HCT116 (cell line): ENCODE measurements at regions not wholly inside any gene's neighbourhood (a gene's known extent, or its start where the extent isn't known, plus 50 kb on each side); places are given as distances from the start of the nearest gene placed in this dataset.

Source experiments
- ATAC-seq: fragments of 200-7000 bp; cut with Tn5 transposase; 2 replicates; pipeline ENCODE4 v1.9.1; 2020; ENCODE audit warnings: mild to moderate bottlenecking, moderate library complexity
- BruUV-seq: library from RNA; stranded (reverse); fragments of 400-500 nt; replicated peaks from 2 replicates; lab custom pipeline; 2021; lab: Mats Ljungman, UMichigan
- CTCF ChIA-PET: fragments of 300-600 bp; sonication (Branson Sonifier 250); formaldehyde crosslinking; loops from one replicate; lab custom pipeline; 2021; ENCODE audit warnings: antibody characterized with exemption; lab: Charles Lee
- POLR2A ChIA-PET: fragments of 300-600, 350-600 bp; sonication (Branson Sonifier 250); formaldehyde crosslinking; loops from one replicate; lab custom pipeline; 2021; ENCODE audit warnings: antibody characterized with exemption; lab: Charles Lee
- RAD21 ChIA-PET, 2 experiments: fragments of 300-600 bp; sonication (Branson Sonifier 250); formaldehyde crosslinking; loops; one replicate each; lab custom pipeline; 2023; ENCODE audit warnings: low total read pairs in 2 of 2; ENCODE audit not compliant: uncharacterized antibody in 2 of 2, unreplicated experiment in 2 of 2, low non-redundant PET in 1 of 2; lab: Charles Lee
- DNase-seq: peaks from one replicate; pipeline ENCODE4 v3.0.0-alpha.2; 2010; ENCODE audit warnings: low read depth, low spot score
- H2AFZ ChIP-seq: fragments of 200-600 bp; shearing (Covaris generic), sonication (generic); 2 replicates; pipeline ENCODE4 v1.6.1; 2017; ENCODE audit warnings: low read depth, mixed run types, mixed read lengths, antibody characterized with exemption, low read length; ENCODE audit not compliant: poor library complexity, severe bottlenecking
- H3K27ac ChIP-seq: 2 replicates; pipeline ENCODE4 v1.5.1; 2012; ENCODE audit warnings: low read depth, low read length
- H3K27me3 ChIP-seq: fragments of 200-600 bp; sonication (generic); 2 replicates; pipeline ENCODE4 v1.6.1; 2016; ENCODE audit warnings: mixed run types, low read length, mixed read lengths; ENCODE audit not compliant: insufficient read depth
- H3K36me3 ChIP-seq, 2 experiments: fragments of 200-500 bp in 1 of 2; fragments of 200-600 bp in 1 of 2; sonication (Bioruptor generic) in 1 of 2; sonication (generic) in 1 of 2; 2 replicates each; pipeline versions ENCODE4 v1.5.1 to v1.6.1; 2014 to 2016; ENCODE audit warnings: low read length in 2 of 2, inconsistent platforms in 1 of 2, mixed read lengths in 1 of 2, mixed run types in 1 of 2; ENCODE audit not compliant: insufficient read depth in 2 of 2, control insufficient read depth in 1 of 2
- H3K4me1 ChIP-seq, 2 experiments: fragments of 200-600 bp in 1 of 2; sonication (generic) in 1 of 2; 2 replicates each; pipeline versions ENCODE4 v1.5.1 to v1.6.1; 2012 to 2017; ENCODE audit warnings: low read length in 2 of 2, inconsistent platforms in 1 of 2, mild to moderate bottlenecking in 1 of 2, mixed read lengths in 1 of 2, mixed run types in 1 of 2, moderate library complexity in 1 of 2; ENCODE audit not compliant: insufficient read depth in 2 of 2, control insufficient read depth in 1 of 2
- H3K4me2 ChIP-seq: fragments of 200-600 bp; sonication (generic); 2 replicates; pipeline ENCODE4 v1.6.1; 2017; ENCODE audit warnings: mixed run types, low read length, mixed read lengths
- H3K4me3 ChIP-seq, 2 experiments: fragments of 200-600 bp in 1 of 2; sonication (generic) in 1 of 2; replicated peaks in 1 of 2; 2 replicates each; pipeline ENCODE4 v1.5.1; 2011 to 2016; ENCODE audit warnings: low read length in 2 of 2, control low read depth in 1 of 2, low read depth in 1 of 2, mild to moderate bottlenecking in 1 of 2, mixed read lengths in 1 of 2, mixed run types in 1 of 2
- H3K79me2 ChIP-seq: fragments of 200-600 bp; sonication (generic); 2 replicates; pipeline ENCODE4 v1.6.1; 2017; ENCODE audit warnings: mild to moderate bottlenecking, mixed run types, low read length, moderate library complexity, mixed read lengths; ENCODE audit not compliant: insufficient read depth
- H3K9ac ChIP-seq: fragments of 200-600 bp; sonication (generic); 2 replicates; pipeline ENCODE4 v1.6.1; 2016; ENCODE audit warnings: low read length, mixed read lengths
- H3K9me2 ChIP-seq: fragments of 200-600 bp; sonication (generic), shearing (Covaris generic); 2 replicates; pipeline ENCODE4 v1.6.1; 2017; ENCODE audit warnings: mixed run types, mild to moderate bottlenecking, moderate library complexity; ENCODE audit not compliant: insufficient read depth
- H3K9me3 ChIP-seq, 2 experiments: fragments of 200-500 bp in 1 of 2; fragments of 200-600 bp in 1 of 2; sonication (Bioruptor generic) in 1 of 2; sonication (generic) in 1 of 2; 2 replicates each; pipeline ENCODE4 v1.6.1; 2014 to 2017; ENCODE audit warnings: low read length in 2 of 2, mixed read lengths in 2 of 2, inconsistent platforms in 1 of 2, low read depth in 1 of 2, mild to moderate bottlenecking in 1 of 2, mixed run types in 1 of 2, moderate library complexity in 1 of 2; ENCODE audit not compliant: control insufficient read depth in 1 of 2, insufficient read depth in 1 of 2
- H4K20me1 ChIP-seq: fragments of 200-600 bp; sonication (generic), shearing (Covaris generic); 2 replicates; pipeline ENCODE4 v1.6.1; 2017; ENCODE audit warnings: mixed run types, mild to moderate bottlenecking, moderate library complexity; ENCODE audit not compliant: insufficient read depth
- ATF3 ChIP-seq: IDR thresholded peaks from 2 replicates; pipeline ENCODE4 v1.6.1; 2012
- CBX3 ChIP-seq: IDR thresholded peaks from 2 replicates; pipeline ENCODE4 v1.6.1; 2012; ENCODE audit warnings: low read depth
- CEBPB ChIP-seq: IDR thresholded peaks from 2 replicates; pipeline ENCODE4 v1.6.1; 2012; ENCODE audit warnings: low read depth
- CTCF ChIP-seq, 3 experiments: fragments of 200-600 bp in 1 of 3; sonication (generic) in 1 of 3; IDR thresholded peaks in 2 of 3; conservative IDR thresholded peaks in 1 of 3; 2 replicates each; pipeline ENCODE4 v1.5.1; 2012 to 2017; ENCODE audit warnings: low read depth in 2 of 3, low read length in 2 of 3, antibody characterized with exemption in 1 of 3, borderline replicate concordance in 1 of 3, control low read depth in 1 of 3, mild to moderate bottlenecking in 1 of 3, mixed read lengths in 1 of 3, mixed run types in 1 of 3, moderate library complexity in 1 of 3; ENCODE audit not compliant: insufficient read depth in 1 of 3
- ELF1 ChIP-seq: IDR thresholded peaks from 2 replicates; pipeline ENCODE4 v1.6.1; 2012; ENCODE audit warnings: low read depth, borderline replicate concordance
- EZH2 ChIP-seq: fragments of 200-600 bp; sonication (generic); IDR thresholded peaks from 2 replicates; pipeline ENCODE4 v1.6.1; 2017; ENCODE audit warnings: antibody characterized with exemption, mixed run types
- FOSL1 ChIP-seq: IDR thresholded peaks from 2 replicates; pipeline ENCODE4 v1.6.1; 2012; ENCODE audit warnings: low read depth
- JUND ChIP-seq: IDR thresholded peaks from 2 replicates; pipeline ENCODE4 v1.6.1; 2012
- MAX ChIP-seq: IDR thresholded peaks from 2 replicates; pipeline ENCODE4 v1.6.1; 2012
- POLR2A ChIP-seq: IDR thresholded peaks from 2 replicates; pipeline ENCODE4 v1.7.0; 2011; ENCODE audit warnings: borderline replicate concordance; ENCODE audit not compliant: insufficient read depth, insufficient read length; ENCODE audit errors: extremely low read depth
- POLR2AphosphoS5 ChIP-seq: IDR thresholded peaks from 2 replicates; pipeline ENCODE4 v1.6.1; 2011; ENCODE audit warnings: mild to moderate bottlenecking, low read depth, low read length, moderate library complexity
- RAD21 ChIP-seq: IDR thresholded peaks from 2 replicates; pipeline ENCODE4 v1.6.1; 2012; ENCODE audit warnings: low read depth, mild to moderate bottlenecking
- REST ChIP-seq: IDR thresholded peaks from 2 replicates; pipeline ENCODE4 v1.6.1; 2012; ENCODE audit warnings: low read depth
- SIN3A ChIP-seq: IDR thresholded peaks from 2 replicates; pipeline ENCODE4 v1.6.1; 2012; ENCODE audit warnings: low read depth
- SP1 ChIP-seq: IDR thresholded peaks from 2 replicates; pipeline ENCODE4 v1.6.1; 2012; ENCODE audit warnings: low read depth
- SRF ChIP-seq: IDR thresholded peaks from 2 replicates; pipeline ENCODE4 v1.6.1; 2012; ENCODE audit warnings: low read depth
- TCF7L2 ChIP-seq: IDR thresholded peaks from 2 replicates; pipeline ENCODE4 v1.7.0; 2011; ENCODE audit warnings: borderline replicate concordance, inconsistent platforms; ENCODE audit not compliant: insufficient read depth, insufficient read length; ENCODE audit errors: extremely low read depth
- ZBTB33 ChIP-seq: IDR thresholded peaks from 2 replicates; pipeline ENCODE4 v1.6.1; 2011; ENCODE audit warnings: mild to moderate bottlenecking, low read length, moderate library complexity; ENCODE audit not compliant: insufficient replicate concordance; ENCODE audit errors: extremely low read depth
- ZFX ChIP-seq: fragments of 450-650 bp; IDR thresholded peaks from 2 replicates; pipeline ENCODE4 v1.6.1; 2017
- ZNF274 ChIP-seq: fragments of 200-500 bp; sonication (Bioruptor generic); IDR thresholded peaks from 2 replicates; pipeline ENCODE4 v1.6.1; 2014; ENCODE audit warnings: mild to moderate bottlenecking, low read depth, low read length, inconsistent platforms
- intact Hi-C: fragments of 100-400 bp; cut with micrococcal nuclease; formaldehyde crosslinking; loops from 2 replicates; pipeline ENCODE4 v1.10.0; 2022

- no peaks in the 10 kb centered on the region for H3K9me3 ChIP-seq
- RAD21 ChIA-PET: no interaction called here
- TF ChIP-seq JUND: no peak
- TF ChIP-seq CBX3: no peak
- no peak for TF ChIP-seq ZFX
- TF ChIP-seq ZBTB33: no peak
- TF ChIP-seq SIN3A: no peak
- no peak for TF ChIP-seq POLR2AphosphoS5
- no peak for TF ChIP-seq CEBPB
- no peak for TF ChIP-seq TCF7L2
- no peak for TF ChIP-seq POLR2A
- no peak for TF ChIP-seq EZH2
- no peak for TF ChIP-seq SRF
- no peak for TF ChIP-seq ZNF274
- TF ChIP-seq MAX: no peak
- no peak for TF ChIP-seq SP1
- TF ChIP-seq RAD21: no peak
- no peak for TF ChIP-seq CTCF (IDR thresholded peaks at IDR 0.05 in 2 of 3, conservative IDR thresholded peaks at IDR 0.05 in 1 of 3; ENCODE audit: borderline replicate concordance in 1 of 3, insufficient read depth in 1 of 3, low read depth in 2 of 3, low read length in 2 of 3)
- no peak for TF ChIP-seq FOSL1
- no peak for TF ChIP-seq REST
- TF ChIP-seq ATF3: no peak
- TF ChIP-seq ELF1: no peak
- H3K4me1 ChIP-seq: peaks cover 12 to 32% of the 10 kb centered on the region in 2 experiments; a peak in 3 of 4 replicates
- H3K79me2 ChIP-seq: no peaks in the 10 kb centered on the region
- no peak for DNase-seq
- no peak overlapping the region for H2AFZ ChIP-seq
- POLR2A ChIA-PET: no interaction called here
- no peaks in the 10 kb centered on the region for H3K36me3 ChIP-seq
- intact Hi-C loops: loop anchor here (10.0 kb wide), 1 partner anchor 219 kb away; the partner anchor contains the start of gene ZXDC
- H3K9ac ChIP-seq: no peak overlapping the region
- no peaks in the 10 kb centered on the region for H3K9me2 ChIP-seq
- no peak for ATAC-seq
- no peak overlapping the region for H3K4me3 ChIP-seq
- H3K27me3 ChIP-seq: no peaks in the 10 kb centered on the region
- H3K27ac ChIP-seq: no peak overlapping the region
- no peaks in the 10 kb centered on the region for H4K20me1 ChIP-seq
- BruUV-seq: no TSS peak
- CTCF ChIA-PET: no interaction called here
- no peak overlapping the region for H3K4me2 ChIP-seq
These were observed 75.9 kb upstream of the ALDH1L1 start for GRCh38 chr3:126256251-126256650.
